LNCAP (cell line): ENCODE measurements at regions not wholly inside any gene's neighbourhood (a gene's known extent, or its start where the extent isn't known, plus 50 kb on each side); places are given as distances from the start of the nearest gene placed in this dataset.

Experiments
- CTCF ChIP-seq: fragments of 450-650 bp; IDR thresholded peaks from 2 replicates; pipeline ENCODE4 v1.5.1; 2017; ENCODE audit warnings: mild to moderate bottlenecking

GRCh38 chr6:57822896-57823358 is 505.5 kb downstream of the PRIM2 start:
- no peak for TF ChIP-seq CTCF

GRCh38 chr6:57974653-57975052 is 657.2 kb downstream of the PRIM2 start:
- no peak for TF ChIP-seq CTCF

- peak; percentile 33; the same call in 1 of the 2 replicates for TF ChIP-seq CTCF
Observed at GRCh38 chr6:58003417-58004167, 686.2 kb downstream of the PRIM2 start.

GRCh38 chr6:58047865-58048264 is 730.4 kb downstream of the PRIM2 start:
- TF ChIP-seq CTCF, result peak; percentile 19; the same call in 1 of the 2 replicates

GRCh38 chr6:58073263-58073662 is 755.8 kb downstream of the PRIM2 start:
- TF ChIP-seq CTCF, result no peak

- no peak for TF ChIP-seq CTCF
Observed at GRCh38 chr6:58113960-58114359, 796.5 kb downstream of the PRIM2 start.

- TF ChIP-seq CTCF, result no peak
Observed at GRCh38 chr6:58198301-58198700, 880.9 kb downstream of the PRIM2 start.

GRCh38 chr6:58290177-58290576 is 972.7 kb downstream of the PRIM2 start:
- TF ChIP-seq CTCF, result no peak
